GM18909 (cell line): ENCODE measurements at regions not wholly inside any gene's neighbourhood (a gene's known extent, or its start where the extent isn't known, plus 50 kb on each side); places are given as distances from the start of the nearest gene placed in this dataset.

ENCODE experiments used
- ATAC-seq: cut with Tn5 transposase; IDR thresholded peaks from one replicate; pipeline ENCODE4 v1.9.1; 2021; ENCODE audit warnings: mild to moderate bottlenecking; ENCODE audit not compliant: unreplicated experiment, poor library complexity

DNA sequence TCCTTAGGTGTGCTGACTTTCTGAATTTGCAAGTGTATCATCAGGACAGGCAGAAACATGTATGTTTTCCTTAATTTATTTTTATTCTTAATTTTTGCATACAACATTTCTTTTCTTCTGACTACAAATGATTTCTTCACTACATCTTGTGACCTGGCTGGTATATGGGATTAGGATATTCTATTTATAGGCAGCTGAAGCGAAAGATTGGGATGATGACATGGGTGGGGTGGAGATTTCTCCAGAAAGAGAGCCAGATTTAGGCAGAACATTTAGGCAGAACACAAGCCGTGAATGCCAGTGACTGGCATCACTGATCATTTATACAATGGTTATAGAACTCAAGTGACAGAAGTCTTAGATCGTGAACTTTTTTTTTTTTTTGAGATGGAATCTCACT is 256.7 kb downstream of the KLF6 start:
- ATAC-seq, result no peak

- no peak for ATAC-seq
Measured at GRCh38 chr10:3527869-3528268, 257.1 kb downstream of the KLF6 start.

DNA sequence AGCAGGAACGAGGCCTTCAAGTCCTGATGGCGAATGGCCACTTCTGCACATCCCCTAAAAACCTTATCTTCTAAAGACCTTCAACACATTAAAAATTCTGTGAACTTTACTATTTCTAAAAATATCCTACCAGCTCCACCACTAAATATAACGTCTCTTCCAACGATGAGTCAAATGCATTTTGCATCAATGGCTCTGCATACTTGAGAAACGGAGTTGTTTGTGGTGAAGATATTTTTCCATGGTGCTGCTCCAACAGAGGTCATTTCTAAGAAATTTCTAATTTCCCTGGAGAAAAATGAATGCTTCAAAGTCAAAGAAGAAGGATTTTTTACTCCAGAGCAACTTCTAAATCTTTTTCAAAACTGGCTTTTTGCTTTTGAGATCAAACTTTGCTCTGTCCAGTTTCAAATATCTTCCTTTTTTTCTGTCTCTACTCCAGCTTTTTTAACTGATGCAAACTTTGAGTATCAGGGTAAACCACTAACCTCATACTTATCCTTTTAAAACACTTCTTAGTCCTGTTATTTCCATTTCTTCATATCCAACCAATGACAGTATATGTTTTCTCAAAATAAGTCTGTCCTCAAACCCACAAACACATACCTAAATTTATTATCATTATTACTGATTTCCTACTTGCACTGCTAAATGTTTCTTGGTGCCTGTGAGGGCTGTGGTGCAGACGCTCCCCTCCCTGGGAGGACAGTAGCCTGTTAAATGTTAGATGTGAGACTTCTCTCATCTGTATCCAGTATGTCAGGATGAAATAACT is 258.1 kb downstream of the KLF6 start:
- ATAC-seq, result no peak

DNA sequence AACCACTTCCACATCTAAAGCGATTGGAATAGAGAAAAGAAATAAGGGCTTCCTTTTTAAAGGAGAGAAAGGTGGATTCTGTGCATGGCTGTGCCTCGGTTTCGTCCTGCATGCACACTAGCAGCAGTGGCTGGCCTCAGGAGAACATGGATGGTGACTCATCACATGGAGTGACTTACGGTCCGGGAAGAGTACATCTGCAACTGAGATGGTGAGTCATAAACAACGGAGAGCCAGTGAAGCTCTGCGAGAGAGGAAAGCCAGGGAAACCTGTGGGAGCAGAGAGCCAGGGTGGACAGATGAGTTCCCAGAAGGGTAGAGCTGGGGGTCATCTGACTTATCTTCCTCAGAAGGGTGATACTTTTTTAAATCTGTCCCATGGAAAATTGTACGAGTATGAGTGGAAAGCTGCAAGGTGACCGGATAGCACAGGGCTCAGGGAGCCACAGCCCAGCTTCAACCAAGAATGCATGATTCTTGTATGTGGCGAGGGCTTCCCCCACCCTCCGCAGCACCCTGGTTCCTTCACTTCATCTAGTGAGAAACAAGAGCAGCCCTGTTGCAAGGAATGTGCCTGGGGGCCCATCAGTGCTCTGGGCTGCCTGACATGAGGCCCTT is 259.1 kb downstream of the KLF6 start:
- ATAC-seq, result no peak

- no peak for ATAC-seq
Measured at GRCh38 chr10:3524086-3524960, 260.7 kb downstream of the KLF6 start.

- no peak for ATAC-seq
Measured at GRCh38 chr10:3523309-3524050, 261.5 kb downstream of the KLF6 start.

GRCh38 chr10:3516923-3517255 is 268.1 kb downstream of the KLF6 start:
- ATAC-seq, result no peak

DNA sequence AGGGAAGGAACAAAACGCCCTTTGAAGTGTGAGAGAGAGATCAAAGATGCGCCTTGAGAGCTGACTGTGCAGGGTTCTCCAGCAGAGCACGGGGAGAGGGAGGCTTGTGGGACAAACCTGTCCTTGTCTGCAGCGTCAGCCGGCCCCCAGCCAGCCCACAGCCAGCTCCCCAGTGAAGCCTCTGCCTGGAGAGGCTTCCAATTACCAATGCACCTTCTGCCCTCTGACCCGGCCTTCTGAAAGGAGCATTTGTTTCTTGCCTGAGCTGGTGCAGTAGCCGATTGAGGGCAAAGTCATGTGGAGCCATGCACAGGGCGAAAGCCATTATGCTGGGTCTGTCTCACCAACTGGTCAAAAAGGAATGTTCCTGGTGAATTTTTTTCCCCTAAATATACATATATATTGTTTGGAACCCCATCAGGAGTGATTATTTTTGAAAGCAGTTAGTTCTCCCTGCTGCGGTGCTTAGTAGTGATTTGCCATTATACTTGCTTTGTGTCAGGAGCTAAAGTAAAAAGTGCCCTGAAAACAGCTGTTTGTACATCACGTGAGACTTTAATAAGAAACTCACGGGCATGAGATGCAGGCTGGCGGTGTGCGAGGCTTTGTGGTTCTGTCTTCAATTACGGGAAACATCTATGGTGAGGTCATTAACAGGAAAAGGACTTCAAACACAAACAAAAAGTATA is 268.6 kb downstream of the KLF6 start:
- ATAC-seq, result no peak

DNA sequence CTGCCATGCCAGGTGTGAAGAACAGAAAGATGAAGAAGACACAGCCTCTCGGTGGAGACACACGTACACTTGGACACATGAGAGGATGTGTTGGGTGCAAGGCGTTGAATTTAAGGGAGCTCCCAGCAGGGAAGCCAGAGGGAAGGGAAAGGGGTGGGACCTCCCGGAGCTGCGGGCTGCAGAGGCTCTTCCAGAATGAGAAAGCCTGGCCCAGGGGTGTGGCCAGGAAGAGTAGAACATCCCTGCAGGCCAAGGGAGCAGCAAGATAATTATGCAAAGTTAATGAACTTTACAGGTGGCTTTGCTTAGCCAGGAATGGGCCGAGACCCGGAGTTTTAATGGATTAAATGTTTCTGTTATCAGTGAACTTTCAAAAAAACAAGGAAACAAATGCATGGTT is 270.3 kb downstream of the KLF6 start:
- ATAC-seq, result no peak

DNA sequence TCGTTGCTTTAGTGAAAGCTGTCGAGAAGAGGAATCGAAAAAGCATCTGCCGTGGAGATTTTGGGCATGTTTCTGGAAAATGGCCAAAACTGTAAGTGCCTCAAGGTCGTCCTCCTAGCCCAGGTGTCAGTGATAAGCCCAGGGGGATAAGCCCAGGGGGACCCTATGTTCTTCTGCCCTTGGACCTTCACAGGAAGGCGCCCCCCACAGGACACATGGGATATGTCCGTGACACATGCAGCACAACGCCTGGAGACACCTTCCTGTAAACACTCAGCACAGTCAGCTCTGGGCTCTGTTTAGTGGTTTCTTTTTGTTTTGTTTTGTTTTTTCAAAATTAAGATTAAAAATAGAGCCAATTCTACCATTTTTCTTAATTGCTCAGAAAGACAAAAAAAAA is 272.7 kb downstream of the KLF6 start:
- no peak for ATAC-seq

GRCh38 chr10:3511483-3511882 is 273.5 kb downstream of the KLF6 start:
- ATAC-seq, result no peak

GRCh38 chr10:3510741-3511140 is 274.3 kb downstream of the KLF6 start:
- no peak for ATAC-seq

GRCh38 chr10:3509355-3509754 is 275.7 kb downstream of the KLF6 start:
- no peak for ATAC-seq

DNA sequence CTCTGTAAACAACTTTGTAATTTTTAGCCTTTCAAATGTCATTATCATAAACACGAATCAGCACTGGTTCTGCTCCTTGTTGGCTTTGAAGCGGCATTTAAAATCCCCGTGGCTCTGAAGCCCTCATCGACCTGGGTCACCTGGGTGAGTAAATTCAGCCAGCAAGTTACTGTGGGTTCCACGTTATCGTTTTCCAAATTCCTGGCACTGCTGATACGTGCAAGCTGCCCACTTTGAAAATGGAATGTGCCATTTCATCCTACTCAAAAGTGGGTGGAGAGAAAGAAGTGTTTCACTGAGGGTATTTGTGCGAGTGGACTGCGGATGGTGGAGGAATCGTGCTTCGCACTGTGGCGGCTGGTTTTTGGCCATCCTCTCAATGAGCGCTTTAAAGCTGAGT is 281.7 kb downstream of the KLF6 start:
- no peak for ATAC-seq

- ATAC-seq, result no peak
Measured at GRCh38 chr10:3502673-3503072, 282.3 kb downstream of the KLF6 start.

DNA sequence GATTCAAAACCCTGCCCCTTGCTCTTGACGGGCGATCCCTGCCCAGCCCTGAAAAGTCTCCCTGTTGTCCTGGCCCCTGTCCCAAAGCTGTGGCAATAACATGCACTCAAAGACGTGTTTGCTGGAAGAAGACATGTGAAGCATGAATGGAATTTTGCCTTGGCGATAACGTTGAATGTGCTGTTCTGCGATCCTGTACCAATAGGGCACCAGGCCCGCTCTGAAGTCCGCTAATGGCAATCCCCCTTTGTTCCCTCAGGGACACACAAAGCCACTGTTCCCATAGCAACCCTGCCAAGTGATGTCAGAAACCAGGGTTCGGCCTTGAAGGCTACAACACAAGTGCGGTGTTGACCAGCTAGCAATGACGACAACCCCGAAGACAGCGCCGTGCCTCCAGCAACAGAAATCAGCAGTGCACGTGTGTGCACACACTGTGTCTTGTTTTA is 284.6 kb downstream of the KLF6 start:
- no peak for ATAC-seq

GRCh38 chr10:3499120-3499519 is 285.9 kb downstream of the KLF6 start:
- no peak for ATAC-seq

DNA sequence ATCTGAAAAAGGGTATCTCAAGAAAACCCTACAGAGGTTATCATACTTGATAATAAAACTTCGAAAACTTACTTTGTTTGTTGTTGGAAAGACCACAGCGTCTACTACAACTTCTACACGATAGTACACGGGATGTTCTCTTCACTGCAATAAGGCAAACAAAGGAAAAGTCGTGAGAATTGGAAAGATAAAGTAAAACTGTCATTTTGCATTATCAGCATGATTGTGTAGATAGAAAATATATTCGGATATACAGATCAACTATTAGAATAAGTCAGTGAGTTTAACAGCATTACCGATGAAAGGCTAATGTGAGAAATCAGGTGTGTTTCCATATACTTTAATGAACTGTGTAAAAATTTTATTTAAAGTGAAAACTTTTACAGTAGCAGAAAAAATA is 287.4 kb downstream of the KLF6 start:
- ATAC-seq, result no peak

DNA sequence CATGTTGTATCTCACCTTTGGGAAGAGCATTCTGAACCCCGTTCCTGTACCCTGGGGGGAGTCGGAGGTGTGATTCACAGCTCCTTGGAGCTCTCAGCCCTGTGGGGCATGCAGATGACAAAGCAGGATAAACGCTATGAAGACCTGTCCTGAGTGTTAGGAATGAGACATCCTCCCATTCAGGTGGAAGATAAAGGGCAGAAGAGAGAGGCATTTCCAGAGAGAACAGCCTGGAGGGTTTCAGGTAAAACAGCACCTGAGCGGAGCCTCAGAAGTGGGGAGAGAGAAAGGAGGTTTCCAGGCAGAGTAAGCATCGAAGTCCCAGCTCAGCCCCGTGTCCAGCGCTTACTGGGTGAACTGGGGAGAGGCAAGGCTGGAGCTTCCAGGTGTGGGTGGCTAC is 288.9 kb downstream of the KLF6 start:
- no peak for ATAC-seq

DNA sequence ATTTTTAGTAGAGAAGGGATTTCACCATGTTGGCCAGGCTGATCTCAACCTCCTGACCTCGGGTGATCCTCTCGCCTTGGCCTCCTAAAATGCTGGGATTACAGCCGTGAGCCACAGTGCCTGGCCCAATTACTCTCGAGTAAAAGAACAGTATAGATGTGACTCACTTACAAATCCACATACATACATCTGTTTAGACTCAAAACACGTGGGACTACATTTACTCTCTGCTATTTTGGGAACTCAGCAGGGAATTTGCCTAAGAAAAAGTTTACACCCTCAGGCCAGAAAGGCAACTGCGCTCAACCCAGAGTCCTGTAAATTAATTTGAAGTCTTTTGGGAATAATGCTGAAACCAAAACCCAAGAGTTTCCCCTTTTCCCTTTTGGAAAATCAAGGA is 289.7 kb downstream of the KLF6 start:
- no peak for ATAC-seq
